K562 (cell line): ENCODE measurements at regions not wholly inside any gene's neighbourhood (a gene's known extent, or its start where the extent isn't known, plus 50 kb on each side); places are given as distances from the start of the nearest gene placed in this dataset.

ENCODE experiments used
- ATAC-seq: fragments of 200-7000 bp; cut with Tn5 transposase; 3 replicates; pipeline ENCODE4 v1.9.1; 2020; ENCODE audit warnings: moderate library complexity
- BruUV-seq: library from RNA; stranded (reverse); fragments of 400-500 nt; replicated peaks from 2 replicates; lab custom pipeline; 2021; lab: Mats Ljungman, UMichigan
- CTCF ChIA-PET: fragments of 300-600 bp; formaldehyde crosslinking; extraction: SDS; loops from one replicate; lab custom pipeline; 2021; ENCODE audit warnings: low intra/inter-chr PET ratio; lab: Yijun Ruan, JAX
- POLR2A ChIA-PET: fragments of 300-600, 350-650 bp; sonication (Branson Sonifier 250); formaldehyde crosslinking; extraction: SDS; loops from one replicate; lab custom pipeline; 2021; ENCODE audit warnings: antibody characterized with exemption, inconsistent platforms; lab: Yijun Ruan, JAX
- DNase-seq, 4 experiments: peaks; one replicate each; pipeline versions ENCODE4 v3.0.0 to v3.0.0-alpha.2; 2011 to 2018; ENCODE audit warnings: low spot score in 3 of 4, mixed read lengths in 3 of 4; ENCODE audit errors: extremely low read depth in 1 of 4
- FAIRE-seq: peaks from 2 replicates; lab custom pipeline; 2011; peaks lifted over from hg19 to GRCh38; lab: Jason Lieb, UNC
- H2AFZ ChIP-seq: 2 replicates; pipeline ENCODE4 v1.6.0; 2011; ENCODE audit warnings: low read depth, low read length, control low read depth, inconsistent platforms
- H3K27ac ChIP-seq: fragments of 200-600 bp; 3 replicates; pipeline ENCODE4 v1.8.0; 2011; ENCODE audit warnings: low read depth, mild to moderate bottlenecking, control low read depth, inconsistent platforms, low read length, moderate library complexity, mixed read lengths; ENCODE audit errors: extremely low read depth
- H3K27me3 ChIP-seq, 2 experiments: fragments of 300-600 bp in 1 of 2; 2 replicates in 1 of 2; 3 replicates in 1 of 2; pipeline versions ENCODE4 v1.6.0 to v1.8.0; 2011; ENCODE audit warnings: inconsistent platforms in 2 of 2, low read length in 2 of 2, mild to moderate bottlenecking in 1 of 2, mixed read lengths in 1 of 2, moderate library complexity in 1 of 2; ENCODE audit not compliant: control insufficient read depth in 2 of 2, insufficient read depth in 2 of 2
- H3K36me3 ChIP-seq: fragments of 300-600 bp; 3 replicates; pipeline ENCODE4 v1.8.0; 2011; ENCODE audit warnings: mild to moderate bottlenecking, low read length, inconsistent platforms; ENCODE audit not compliant: control insufficient read depth, insufficient read depth
- H3K4me1 ChIP-seq, 2 experiments: fragments of 200-600 bp in 1 of 2; replicated peaks in 1 of 2; 2 replicates in 1 of 2; 3 replicates in 1 of 2; pipeline versions ENCODE4 v1.5.1 to v1.8.0; 2011; ENCODE audit warnings: inconsistent platforms in 2 of 2, low read length in 2 of 2, mild to moderate bottlenecking in 1 of 2, mixed read lengths in 1 of 2, moderate library complexity in 1 of 2; ENCODE audit not compliant: control insufficient read depth in 2 of 2, insufficient read depth in 2 of 2
- H3K4me2 ChIP-seq: 2 replicates; pipeline ENCODE4 v1.6.1; 2011; ENCODE audit warnings: low read length, control low read depth, inconsistent platforms, mixed read lengths; ENCODE audit not compliant: insufficient read depth
- H3K4me3 ChIP-seq: fragments of 200-600 bp; sonication (generic), shearing (Covaris generic); 2 replicates; pipeline ENCODE4 v1.5.1; 2016; ENCODE audit warnings: control low read depth, inconsistent platforms
- H3K79me2 ChIP-seq: fragments of 200-600 bp; 3 replicates; pipeline ENCODE4 v1.8.0; 2011; ENCODE audit warnings: low read length, inconsistent platforms; ENCODE audit not compliant: control insufficient read depth, insufficient read depth
- H3K9ac ChIP-seq, 2 experiments: 2 replicates each; pipeline versions ENCODE4 v1.6.0 to v1.6.1; 2011; ENCODE audit warnings: low read depth in 2 of 2, low read length in 2 of 2, control low read depth in 1 of 2, inconsistent platforms in 1 of 2, mild to moderate bottlenecking in 1 of 2, mixed read lengths in 1 of 2; ENCODE audit not compliant: insufficient read depth in 1 of 2
- H3K9me1 ChIP-seq: one replicate; pipeline ENCODE4 v1.6.0; 2011; ENCODE audit warnings: inconsistent platforms, mild to moderate bottlenecking, low read length, moderate library complexity; ENCODE audit not compliant: control insufficient read depth, insufficient read depth
- H3K9me3 ChIP-seq: replicated peaks from 2 replicates; pipeline ENCODE4 v1.5.1; 2011; ENCODE audit warnings: low read depth, low read length, inconsistent platforms; ENCODE audit not compliant: control insufficient read depth, insufficient read depth
- H4K20me1 ChIP-seq: replicated peaks from 2 replicates; pipeline ENCODE4 v1.6.1; 2011; ENCODE audit warnings: low read length, inconsistent platforms, mixed read lengths; ENCODE audit not compliant: control insufficient read depth, insufficient read depth
- ARID3B ChIP-seq: fragments of 250-450 bp; sonication (Bioruptor Pico); IDR thresholded peaks from 2 replicates; pipeline ENCODE4 v1.4.0; 2020; ENCODE audit warnings: borderline replicate concordance
- BCLAF1 ChIP-seq, 2 experiments: fragments of 450-650 bp in 1 of 2; IDR thresholded peaks; 2 replicates each; pipeline ENCODE4 v1.6.1; 2011 to 2017; ENCODE audit warnings: low read depth in 2 of 2, antibody characterized with exemption in 1 of 2, borderline replicate concordance in 1 of 2, low read length in 1 of 2, mild to moderate bottlenecking in 1 of 2, mixed read lengths in 1 of 2; ENCODE audit not compliant: control insufficient read depth in 1 of 2
- CHD4 ChIP-seq: fragments of 200-600 bp; sonication (generic); IDR thresholded peaks from 3 replicates; pipeline ENCODE4 v1.6.1; 2012; ENCODE audit warnings: low read depth, mild to moderate bottlenecking, mixed read lengths, low read length, inconsistent platforms; ENCODE audit not compliant: insufficient read depth, insufficient replicate concordance, poor library complexity, severe bottlenecking
- FOXA1 ChIP-seq: fragments of 450-650 bp; IDR thresholded peaks from 2 replicates; pipeline ENCODE4 v1.6.1; 2016; ENCODE audit warnings: mild to moderate bottlenecking, borderline replicate concordance
- HMG20A ChIP-seq: fragments of 450-650 bp; formaldehyde crosslinking; conservative IDR thresholded peaks from 2 replicates; pipeline ENCODE4 v1.4.0; 2020; ENCODE audit warnings: mild to moderate bottlenecking, mixed read lengths
- KAT8 ChIP-seq: fragments of 450-650 bp; IDR thresholded peaks from 2 replicates; pipeline ENCODE4 v1.6.1; 2016; ENCODE audit warnings: low read depth, mild to moderate bottlenecking
- MAFF ChIP-seq: IDR thresholded peaks from 2 replicates; pipeline ENCODE4 v1.6.1; 2012; ENCODE audit warnings: low read length, improper control_type of control experiment
- MCM2 ChIP-seq: fragments of 450-650 bp; IDR thresholded peaks from 2 replicates; pipeline ENCODE4 v1.6.1; 2017; ENCODE audit warnings: low read depth, mild to moderate bottlenecking
- NCOA4 ChIP-seq: fragments of 450-650 bp; IDR thresholded peaks from 2 replicates; pipeline ENCODE4 v1.6.1; 2018; ENCODE audit warnings: mild to moderate bottlenecking; ENCODE audit not compliant: partially characterized antibody
- NR2F6 ChIP-seq: fragments of 450-650 bp; formaldehyde crosslinking; IDR thresholded peaks from 2 replicates; pipeline ENCODE4 v1.4.0; 2020; ENCODE audit warnings: mild to moderate bottlenecking
- PHB2 ChIP-seq: fragments of 450-650 bp; IDR thresholded peaks from 2 replicates; pipeline ENCODE4 v1.6.1; 2017; ENCODE audit warnings: low read depth
- POLR3A ChIP-seq: IDR thresholded peaks from 2 replicates; pipeline ENCODE4 v1.6.1; 2011; ENCODE audit warnings: borderline replicate concordance, mild to moderate bottlenecking, moderate library complexity; ENCODE audit not compliant: insufficient read length, insufficient read depth; ENCODE audit errors: extremely low read depth
- SETDB1 ChIP-seq: IDR thresholded peaks from one replicate; pipeline ENCODE4 v1.6.1; 2012; ENCODE audit warnings: low read length, control low read depth, inconsistent platforms
- TCF3 ChIP-seq: sonication (generic); formaldehyde crosslinking; IDR thresholded peaks from 2 replicates; pipeline ENCODE4 v1.4.0; 2020; ENCODE audit warnings: mild to moderate bottlenecking, missing genetic modification reagents
- ZC3H11A ChIP-seq: IDR thresholded peaks from 2 replicates; pipeline ENCODE4 v1.6.1; 2012; ENCODE audit warnings: low read depth, low read length, improper control_type of control experiment
- ZNF124 ChIP-seq: sonication (generic); formaldehyde crosslinking; IDR thresholded peaks from 2 replicates; pipeline ENCODE4 v1.8.1; 2022; ENCODE audit warnings: missing genetic modification reagents
- WGBS: fragments of 100-300 bp; shearing (Covaris generic); methylation state at CpG from one replicate; pipeline ENCODE4 v1.1.6; 2016; ENCODE audit warnings: low coverage, mixed read lengths; ENCODE audit not compliant: insufficient coverage; ENCODE audit errors: missing lambda C conversion rate; 5-methylcytosine and 5-hydroxymethylcytosine counted together
- in situ Hi-C: fragments of 300-500 bp; cut with MboI; formaldehyde crosslinking; loops from 4 replicates; pipeline ENCODE4 v1.15.0; 2018; ENCODE audit warnings: inconsistent platforms, mixed read lengths
- intact Hi-C: fragments of 100-400 bp; cut with micrococcal nuclease; formaldehyde crosslinking; loops from 2 replicates; pipeline ENCODE4 v1.14.2; 2022

DNA sequence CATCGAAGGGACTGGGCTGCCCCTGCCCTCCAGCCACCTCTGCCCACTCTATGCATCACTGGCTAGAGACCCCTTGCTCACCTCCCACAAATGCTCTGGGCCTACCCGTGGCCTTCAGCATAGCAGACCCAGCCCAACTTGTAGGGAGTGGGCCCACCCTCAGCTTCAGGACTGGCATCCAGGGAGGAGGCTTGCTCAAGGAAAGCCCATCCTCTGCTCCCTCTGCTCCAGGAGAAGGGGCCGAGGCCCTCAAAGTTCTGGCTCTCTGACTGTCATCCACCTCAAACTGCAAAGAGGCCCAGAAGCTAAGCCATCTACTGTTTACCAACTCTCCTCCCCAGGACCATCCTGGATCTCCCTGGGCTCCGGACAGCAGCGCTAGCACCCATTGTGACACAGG is 84.5 kb downstream of the C5orf15 start:
- no TSS peak for BruUV-seq
- Histone ChIP-seq H3K79me2 (no peaks in the 10 kb centered on the region), H3K36me3 (no peaks in the 10 kb centered on the region), H3K9me3 (no peaks in the 10 kb centered on the region; the same call in 1 of the 2 replicates), H3K9me1 (no peaks in the 10 kb centered on the region), H3K4me2 (no peak overlapping the region), H3K9ac (no peak overlapping the region), H3K27ac (no peak overlapping the region), H3K27me3 (peaks cover 2 to 19% of the 10 kb centered on the region in 2 experiments; a peak in 4 of 5 replicates), H3K4me1 (peaks cover 10% of the 10 kb centered on the region in 2 experiments; a peak in 3 of 5 replicates), H3K4me3 (no peak overlapping the region), H4K20me1 (no peaks in the 10 kb centered on the region), H2AFZ (no peak overlapping the region)
- ChIA-PET CTCF (no interaction called here), POLR2A (interaction anchor here (3.6 kb wide), 1 partner anchor 13 kb away, joined by 15 read pairs; no protein-coding TSS in a partner anchor)
- ATAC-seq, result no peak
- WGBS, result 28% methylated on average over 5 of the region's 5 CpGs
- no peak for DNase-seq
- in situ Hi-C loops (no loop called here), intact Hi-C loops (no loop called here)
- TF ChIP-seq ZC3H11A (no peak), TCF3 (CRISPR knock-in tag) (no peak), HMG20A (CRISPR knock-in tag) (no peak), CHD4 (no peak), NCOA4 (no peak), ZNF124 (CRISPR knock-in tag) (no peak), FOXA1 (no peak), ARID3B (CRISPR knock-in tag) (no peak), SETDB1 (no peak), KAT8 (no peak), MAFF (no peak), PHB2 (no peak), POLR3A (no peak), BCLAF1 (IDR thresholded peaks at IDR 0.05; ENCODE audit: borderline replicate concordance in 1 of 2, control insufficient read depth in 1 of 2, low read depth in 2 of 2, low read length in 1 of 2) (no peak), NR2F6 (CRISPR knock-in tag) (no peak), MCM2 (no peak)
- FAIRE-seq, result no peak
